Vagina (tissue), 2 donors: ENCODE measurements at regions not wholly inside any gene's neighbourhood (a gene's known extent, or its start where the extent isn't known, plus 50 kb on each side); places are given as distances from the start of the nearest gene placed in this dataset.

Experiments
- CTCF ChIP-seq, 3 experiments: fragments of 450-650 bp in 2 of 3; fragments of 200-600 bp in 1 of 3; sonication (generic) in 1 of 3; IDR thresholded peaks; one replicate each; pipeline ENCODE4 v1.5.1; 2017 to 2019; ENCODE audit warnings: antibody characterized with exemption in 3 of 3, mild to moderate bottlenecking in 2 of 3, moderate library complexity in 2 of 3
- POLR2AphosphoS5 ChIP-seq, 2 donors: sonication (generic); formaldehyde crosslinking; IDR thresholded peaks; one replicate each; pipeline ENCODE4 v1.9.0; 2017; ENCODE audit warnings: antibody characterized with exemption in 2 of 2, mild to moderate bottlenecking in 2 of 2, low read depth in 1 of 2; ENCODE audit not compliant: insufficient read depth in 1 of 2

- TF ChIP-seq CTCF (IDR thresholded peaks at IDR 0.05), result no peak
- TF ChIP-seq POLR2AphosphoS5 (IDR thresholded peaks at IDR 0.05; ENCODE audit: insufficient read depth in 1 of 2, low read depth in 1 of 2), result no peak
Observed at GRCh38 chr5:158174026-158174425, 315.1 kb upstream of the CLINT1 start.
